Glutamatergic neuron (in vitro differentiated cells): ENCODE measurements at regions not wholly inside any gene's neighbourhood (a gene's known extent, or its start where the extent isn't known, plus 50 kb on each side); places are given as distances from the start of the nearest gene placed in this dataset.

Experiments
- DNase-seq: peaks from one replicate; pipeline ENCODE4 v3.0.0; 2022
- H3K27ac Mint-ChIP-seq: one replicate; pipeline ENCODE4 v1.8.0; 2020; ENCODE audit warnings: mild to moderate bottlenecking, mixed read lengths, inconsistent platforms; ENCODE audit not compliant: unreplicated experiment
- H3K27me3 Mint-ChIP-seq: one replicate; pipeline ENCODE4 v1.8.0; 2020; ENCODE audit warnings: mild to moderate bottlenecking, moderate library complexity, mixed read lengths, inconsistent platforms; ENCODE audit not compliant: unreplicated experiment
- H3K36me3 Mint-ChIP-seq: one replicate; pipeline ENCODE4 v1.8.0; 2020; ENCODE audit warnings: mild to moderate bottlenecking, mixed read lengths, inconsistent platforms; ENCODE audit not compliant: unreplicated experiment
- H3K4me1 Mint-ChIP-seq: one replicate; pipeline ENCODE4 v1.8.0; 2020; ENCODE audit warnings: mild to moderate bottlenecking, low read depth, mixed read lengths, inconsistent platforms; ENCODE audit not compliant: unreplicated experiment
- H3K4me3 Mint-ChIP-seq: one replicate; pipeline ENCODE4 v1.8.0; 2020; ENCODE audit warnings: mild to moderate bottlenecking, mixed read lengths, inconsistent platforms; ENCODE audit not compliant: unreplicated experiment
- H3K9me3 Mint-ChIP-seq: one replicate; pipeline ENCODE4 v1.8.0; 2020; ENCODE audit warnings: mild to moderate bottlenecking, moderate library complexity, mixed read lengths, inconsistent platforms; ENCODE audit not compliant: unreplicated experiment
- TF ChIP-seq, protein P1 (sequence below): fragments of 200-600 bp; sonication (generic); IDR thresholded peaks from one replicate; pipeline ENCODE4 v1.5.0; 2021; ENCODE audit not compliant: partially characterized antibody, unreplicated experiment

DNA sequence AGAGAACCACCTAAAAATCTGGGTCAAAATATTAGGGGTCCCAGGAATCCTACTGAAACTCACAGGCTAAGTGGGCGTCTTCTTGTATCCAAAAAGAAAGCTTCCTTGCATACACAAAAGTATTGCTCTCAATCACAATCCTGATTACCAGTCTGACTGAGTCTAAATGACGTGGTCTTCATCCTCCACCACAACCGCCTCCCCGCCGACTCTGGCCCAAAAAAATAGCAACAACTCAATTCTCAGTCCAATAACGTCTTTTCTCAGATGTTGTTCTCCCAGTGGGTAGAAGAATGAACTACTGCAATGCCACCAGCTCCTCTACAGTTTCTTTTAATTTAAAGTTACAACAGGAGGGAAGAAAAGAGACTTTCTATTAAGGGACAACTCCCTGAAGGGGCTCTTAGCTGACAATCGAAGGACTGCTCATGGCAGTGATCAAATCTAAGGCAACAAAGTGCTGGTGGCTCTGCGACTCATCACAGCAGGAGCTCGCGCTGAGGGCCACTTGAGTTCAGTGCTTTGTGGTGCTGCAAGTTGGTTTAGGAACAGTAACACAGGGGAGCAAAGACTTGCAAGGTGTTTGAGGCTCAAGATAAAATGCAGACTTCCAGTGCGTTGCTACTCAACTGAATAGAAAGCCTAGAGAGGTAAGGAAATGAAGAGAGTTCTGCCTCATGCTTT is 394.1 kb downstream of the BCAT1 start:
- Mint-ChIP-seq H3K9me3 (no peaks in the 10 kb centered on the region), H3K36me3 (no peaks in the 10 kb centered on the region), H3K27ac (no peak overlapping the region), H3K4me1 (peaks cover 15% of the 10 kb centered on the region), H3K4me3 (no peak overlapping the region), H3K27me3 (no peaks in the 10 kb centered on the region)
- TF ChIP-seq, protein P1, sequence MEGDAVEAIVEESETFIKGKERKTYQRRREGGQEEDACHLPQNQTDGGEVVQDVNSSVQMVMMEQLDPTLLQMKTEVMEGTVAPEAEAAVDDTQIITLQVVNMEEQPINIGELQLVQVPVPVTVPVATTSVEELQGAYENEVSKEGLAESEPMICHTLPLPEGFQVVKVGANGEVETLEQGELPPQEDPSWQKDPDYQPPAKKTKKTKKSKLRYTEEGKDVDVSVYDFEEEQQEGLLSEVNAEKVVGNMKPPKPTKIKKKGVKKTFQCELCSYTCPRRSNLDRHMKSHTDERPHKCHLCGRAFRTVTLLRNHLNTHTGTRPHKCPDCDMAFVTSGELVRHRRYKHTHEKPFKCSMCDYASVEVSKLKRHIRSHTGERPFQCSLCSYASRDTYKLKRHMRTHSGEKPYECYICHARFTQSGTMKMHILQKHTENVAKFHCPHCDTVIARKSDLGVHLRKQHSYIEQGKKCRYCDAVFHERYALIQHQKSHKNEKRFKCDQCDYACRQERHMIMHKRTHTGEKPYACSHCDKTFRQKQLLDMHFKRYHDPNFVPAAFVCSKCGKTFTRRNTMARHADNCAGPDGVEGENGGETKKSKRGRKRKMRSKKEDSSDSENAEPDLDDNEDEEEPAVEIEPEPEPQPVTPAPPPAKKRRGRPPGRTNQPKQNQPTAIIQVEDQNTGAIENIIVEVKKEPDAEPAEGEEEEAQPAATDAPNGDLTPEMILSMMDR, result no peak
- DNase-seq, result no peak

DNA sequence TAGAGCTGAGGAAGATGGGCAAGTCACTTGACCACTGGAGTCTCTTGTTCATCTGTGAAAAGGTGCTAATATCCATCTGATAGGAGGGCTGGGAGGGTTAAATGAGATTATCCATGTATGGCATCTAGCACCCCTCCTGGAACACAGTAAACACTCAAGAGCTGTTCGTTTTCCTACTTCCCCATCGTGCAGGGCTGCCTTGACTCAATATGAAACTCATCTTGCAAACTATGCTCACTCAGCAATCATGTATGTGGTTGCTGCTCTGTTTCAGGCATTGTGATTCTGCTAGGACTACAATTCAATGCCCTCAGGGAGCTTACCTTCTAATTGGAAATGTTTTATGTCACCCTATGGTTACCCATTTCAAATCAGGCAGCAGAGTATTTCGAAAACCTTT is 395.6 kb downstream of the BCAT1 start:
- H3K9me3 Mint-ChIP-seq, result no peaks in the 10 kb centered on the region
- H3K27ac Mint-ChIP-seq, result no peak overlapping the region

DNA sequence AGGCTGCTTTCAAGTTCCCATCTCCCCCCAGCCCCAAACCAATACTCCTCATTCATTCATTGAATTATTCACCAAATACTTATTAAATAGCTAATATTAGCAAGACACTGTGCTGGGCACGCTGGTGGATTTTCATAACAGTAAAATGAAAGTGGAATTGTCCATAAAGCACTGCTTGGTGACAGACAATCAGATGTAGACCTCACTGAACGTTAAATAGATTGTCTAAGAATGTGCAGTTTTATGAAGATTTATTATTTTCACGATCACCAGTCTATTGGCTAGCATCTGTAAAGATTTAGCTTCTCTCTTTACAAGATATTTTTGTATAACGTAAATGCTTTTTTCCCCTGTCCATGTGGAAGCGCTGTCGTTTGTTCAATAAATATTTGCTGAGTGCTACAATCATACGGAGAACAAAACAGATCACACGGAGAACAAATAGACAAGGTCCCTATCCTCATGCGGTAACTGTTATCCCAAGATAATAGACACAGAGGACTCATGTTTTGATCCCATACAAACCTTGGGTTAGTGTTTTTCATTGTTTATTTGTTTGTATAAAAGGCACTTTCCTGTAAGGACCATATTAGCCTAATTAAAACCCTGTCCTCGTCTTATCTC is 397.6 kb downstream of the BCAT1 start:
- TF ChIP-seq, protein P1, result no peak
- no peak overlapping the region for H3K27ac Mint-ChIP-seq
- DNase-seq, result no peak
- H3K36me3 Mint-ChIP-seq, result no peaks in the 10 kb centered on the region
- no peaks in the 10 kb centered on the region for H3K9me3 Mint-ChIP-seq
- peaks cover 1% of the 10 kb centered on the region for H3K27me3 Mint-ChIP-seq
- no peak overlapping the region for H3K4me3 Mint-ChIP-seq
- peaks cover 12% of the 10 kb centered on the region for H3K4me1 Mint-ChIP-seq

More for the DNA sequence above, 395.6 kb downstream of the BCAT1 start:
- Mint-ChIP-seq H3K4me3 (no peak overlapping the region), H3K36me3 (no peaks in the 10 kb centered on the region), H3K27me3 (no peaks in the 10 kb centered on the region), H3K4me1 (peaks cover 12% of the 10 kb centered on the region)
- no peak for DNase-seq
- TF ChIP-seq, protein P1, result no peak

DNA sequence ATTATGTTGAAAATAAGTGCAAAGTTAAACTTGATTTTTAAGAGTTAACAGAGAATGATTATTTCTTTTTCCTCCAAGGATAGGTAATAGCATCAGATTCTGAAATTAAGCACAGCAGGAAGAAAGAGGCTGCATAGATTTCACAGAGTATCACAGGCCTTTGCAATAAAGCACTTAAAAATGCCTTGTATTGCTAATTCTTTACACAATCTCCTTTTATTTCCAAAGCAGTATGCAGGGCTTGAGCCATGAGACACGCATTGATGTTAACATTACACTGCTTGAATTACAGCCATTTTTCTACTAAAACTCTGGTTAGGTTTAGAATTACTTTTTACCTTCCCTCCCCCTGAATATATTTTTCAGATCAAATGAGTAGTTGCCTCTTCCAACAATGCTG is 398.3 kb downstream of the BCAT1 start:
- peaks cover 12% of the 10 kb centered on the region for H3K4me1 Mint-ChIP-seq
- H3K27me3 Mint-ChIP-seq, result peaks cover 2% of the 10 kb centered on the region
- H3K27ac Mint-ChIP-seq, result no peak overlapping the region
- no peak overlapping the region for H3K4me3 Mint-ChIP-seq
- DNase-seq, result no peak
- TF ChIP-seq, protein P1, result no peak
- H3K9me3 Mint-ChIP-seq, result no peaks in the 10 kb centered on the region
- no peaks in the 10 kb centered on the region for H3K36me3 Mint-ChIP-seq

DNA sequence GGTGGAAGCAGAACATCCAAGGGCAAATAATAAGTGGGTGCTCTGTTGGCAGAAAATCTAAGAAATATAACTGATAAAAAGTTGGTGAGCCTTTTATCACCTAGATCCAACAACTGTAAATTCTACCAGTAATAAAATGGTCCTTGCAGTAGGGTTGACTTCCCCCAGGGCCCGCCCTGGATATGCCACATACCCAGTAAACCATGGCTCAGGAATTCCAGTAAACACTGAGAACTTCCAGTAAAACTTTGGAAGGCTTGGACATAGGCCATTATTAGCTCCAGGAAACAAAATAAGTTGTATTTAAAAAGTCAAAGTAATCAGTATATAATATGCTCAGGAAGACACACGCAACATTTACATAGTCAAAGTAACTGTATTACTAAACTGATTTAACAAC is 402.2 kb downstream of the BCAT1 start:
- Mint-ChIP-seq H3K27me3 (peaks cover 2% of the 10 kb centered on the region), H3K4me3 (no peak overlapping the region), H3K4me1 (peaks cover 9% of the 10 kb centered on the region), H3K9me3 (no peaks in the 10 kb centered on the region), H3K27ac (no peak overlapping the region), H3K36me3 (no peaks in the 10 kb centered on the region)
- no peak for DNase-seq
- TF ChIP-seq, protein P1, result no peak
